K562 (cell line): ENCODE measurements at regions not wholly inside any gene's neighbourhood (a gene's known extent, or its start where the extent isn't known, plus 50 kb on each side); places are given as distances from the start of the nearest gene placed in this dataset.

Experiments
- ATAC-seq: fragments of 200-7000 bp; cut with Tn5 transposase; 3 replicates; pipeline ENCODE4 v1.9.1; 2020; ENCODE audit warnings: moderate library complexity
- BruUV-seq: library from RNA; stranded (reverse); fragments of 400-500 nt; replicated peaks from 2 replicates; lab custom pipeline; 2021; lab: Mats Ljungman, UMichigan
- CTCF ChIA-PET: fragments of 300-600 bp; formaldehyde crosslinking; extraction: SDS; loops from one replicate; lab custom pipeline; 2021; ENCODE audit warnings: low intra/inter-chr PET ratio; lab: Yijun Ruan, JAX
- POLR2A ChIA-PET: fragments of 300-600, 350-650 bp; sonication (Branson Sonifier 250); formaldehyde crosslinking; extraction: SDS; loops from one replicate; lab custom pipeline; 2021; ENCODE audit warnings: antibody characterized with exemption, inconsistent platforms; lab: Yijun Ruan, JAX
- DNase-seq, 4 experiments: peaks; one replicate each; pipeline versions ENCODE4 v3.0.0 to v3.0.0-alpha.2; 2011 to 2018; ENCODE audit warnings: low spot score in 3 of 4, mixed read lengths in 3 of 4; ENCODE audit errors: extremely low read depth in 1 of 4
- FAIRE-seq: peaks from 2 replicates; lab custom pipeline; 2011; peaks lifted over from hg19 to GRCh38; lab: Jason Lieb, UNC
- H2AFZ ChIP-seq: 2 replicates; pipeline ENCODE4 v1.6.0; 2011; ENCODE audit warnings: low read depth, low read length, control low read depth, inconsistent platforms
- H3K27ac ChIP-seq: fragments of 200-600 bp; 3 replicates; pipeline ENCODE4 v1.8.0; 2011; ENCODE audit warnings: low read depth, mild to moderate bottlenecking, control low read depth, inconsistent platforms, low read length, moderate library complexity, mixed read lengths; ENCODE audit errors: extremely low read depth
- H3K27me3 ChIP-seq, 2 experiments: fragments of 300-600 bp in 1 of 2; 2 replicates in 1 of 2; 3 replicates in 1 of 2; pipeline versions ENCODE4 v1.6.0 to v1.8.0; 2011; ENCODE audit warnings: inconsistent platforms in 2 of 2, low read length in 2 of 2, mild to moderate bottlenecking in 1 of 2, mixed read lengths in 1 of 2, moderate library complexity in 1 of 2; ENCODE audit not compliant: control insufficient read depth in 2 of 2, insufficient read depth in 2 of 2
- H3K36me3 ChIP-seq: fragments of 300-600 bp; 3 replicates; pipeline ENCODE4 v1.8.0; 2011; ENCODE audit warnings: mild to moderate bottlenecking, low read length, inconsistent platforms; ENCODE audit not compliant: control insufficient read depth, insufficient read depth
- H3K4me1 ChIP-seq, 2 experiments: fragments of 200-600 bp in 1 of 2; replicated peaks in 1 of 2; 2 replicates in 1 of 2; 3 replicates in 1 of 2; pipeline versions ENCODE4 v1.5.1 to v1.8.0; 2011; ENCODE audit warnings: inconsistent platforms in 2 of 2, low read length in 2 of 2, mild to moderate bottlenecking in 1 of 2, mixed read lengths in 1 of 2, moderate library complexity in 1 of 2; ENCODE audit not compliant: control insufficient read depth in 2 of 2, insufficient read depth in 2 of 2
- H3K4me2 ChIP-seq: 2 replicates; pipeline ENCODE4 v1.6.1; 2011; ENCODE audit warnings: low read length, control low read depth, inconsistent platforms, mixed read lengths; ENCODE audit not compliant: insufficient read depth
- H3K4me3 ChIP-seq: fragments of 200-600 bp; sonication (generic), shearing (Covaris generic); 2 replicates; pipeline ENCODE4 v1.5.1; 2016; ENCODE audit warnings: control low read depth, inconsistent platforms
- H3K79me2 ChIP-seq: fragments of 200-600 bp; 3 replicates; pipeline ENCODE4 v1.8.0; 2011; ENCODE audit warnings: low read length, inconsistent platforms; ENCODE audit not compliant: control insufficient read depth, insufficient read depth
- H3K9ac ChIP-seq, 2 experiments: 2 replicates each; pipeline versions ENCODE4 v1.6.0 to v1.6.1; 2011; ENCODE audit warnings: low read depth in 2 of 2, low read length in 2 of 2, control low read depth in 1 of 2, inconsistent platforms in 1 of 2, mild to moderate bottlenecking in 1 of 2, mixed read lengths in 1 of 2; ENCODE audit not compliant: insufficient read depth in 1 of 2
- H3K9me1 ChIP-seq: one replicate; pipeline ENCODE4 v1.6.0; 2011; ENCODE audit warnings: inconsistent platforms, mild to moderate bottlenecking, low read length, moderate library complexity; ENCODE audit not compliant: control insufficient read depth, insufficient read depth
- H3K9me3 ChIP-seq: replicated peaks from 2 replicates; pipeline ENCODE4 v1.5.1; 2011; ENCODE audit warnings: low read depth, low read length, inconsistent platforms; ENCODE audit not compliant: control insufficient read depth, insufficient read depth
- H4K20me1 ChIP-seq: replicated peaks from 2 replicates; pipeline ENCODE4 v1.6.1; 2011; ENCODE audit warnings: low read length, inconsistent platforms, mixed read lengths; ENCODE audit not compliant: control insufficient read depth, insufficient read depth
- CTCF ChIP-seq, 3 experiments: IDR thresholded peaks in 2 of 3; conservative IDR thresholded peaks in 1 of 3; 2 replicates each; pipeline ENCODE4 v1.5.1; 2011 to 2012; ENCODE audit warnings: low read length in 3 of 3, mild to moderate bottlenecking in 3 of 3, control low read depth in 2 of 3, improper control_type of control experiment in 1 of 3, inconsistent platforms in 1 of 3, low read depth in 1 of 3, mixed read lengths in 1 of 3, moderate library complexity in 1 of 3; ENCODE audit not compliant: insufficient read depth in 2 of 3
- HMG20A ChIP-seq: fragments of 450-650 bp; formaldehyde crosslinking; conservative IDR thresholded peaks from 2 replicates; pipeline ENCODE4 v1.4.0; 2020; ENCODE audit warnings: mild to moderate bottlenecking, mixed read lengths
- KLF10 ChIP-seq: fragments of 250-450 bp; sonication (Bioruptor Pico); IDR thresholded peaks from 2 replicates; pipeline ENCODE4 v1.6.1; 2021; ENCODE audit warnings: matching md5 sums
- RCOR1 ChIP-seq, 2 experiments: IDR thresholded peaks; 2 replicates each; pipeline ENCODE4 v1.6.1; 2012; ENCODE audit warnings: low read depth in 2 of 2, low read length in 2 of 2, borderline replicate concordance in 1 of 2, improper control_type of control experiment in 1 of 2
- YY1 ChIP-seq, 3 experiments: IDR thresholded peaks; 2 replicates each; pipeline ENCODE4 v1.6.1; 2011; ENCODE audit warnings: low read length in 2 of 3, mild to moderate bottlenecking in 2 of 3, moderate library complexity in 2 of 3, borderline replicate concordance in 1 of 3, control low read depth in 1 of 3, low read depth in 1 of 3; ENCODE audit not compliant: insufficient read depth in 3 of 3, insufficient replicate concordance in 2 of 3, control insufficient read depth in 1 of 3, insufficient read length in 1 of 3; ENCODE audit errors: extremely low read depth in 1 of 3
- ZC3H8 ChIP-seq: fragments of 450-650 bp; IDR thresholded peaks from 2 replicates; pipeline ENCODE4 v1.6.1; 2017
- WGBS: fragments of 100-300 bp; shearing (Covaris generic); methylation state at CpG from one replicate; pipeline ENCODE4 v1.1.6; 2016; ENCODE audit warnings: low coverage, mixed read lengths; ENCODE audit not compliant: insufficient coverage; ENCODE audit errors: missing lambda C conversion rate; 5-methylcytosine and 5-hydroxymethylcytosine counted together
- in situ Hi-C: fragments of 300-500 bp; cut with MboI; formaldehyde crosslinking; loops from 4 replicates; pipeline ENCODE4 v1.15.0; 2018; ENCODE audit warnings: inconsistent platforms, mixed read lengths
- intact Hi-C: fragments of 100-400 bp; cut with micrococcal nuclease; formaldehyde crosslinking; loops from 2 replicates; pipeline ENCODE4 v1.14.2; 2022
- TF ChIP-seq, protein P1 (sequence below): fragments of 450-650 bp; IDR thresholded peaks from 2 replicates; pipeline ENCODE4 v1.6.1; 2017; ENCODE audit warnings: antibody characterized with exemption
- TF ChIP-seq, protein P2 (sequence below), 2 experiments: fragments of 450-650 bp; IDR thresholded peaks; 2 replicates each; pipeline ENCODE4 v1.6.1; 2016; ENCODE audit warnings: mild to moderate bottlenecking in 2 of 2, borderline replicate concordance in 1 of 2, low read depth in 1 of 2, moderate library complexity in 1 of 2

DNA sequence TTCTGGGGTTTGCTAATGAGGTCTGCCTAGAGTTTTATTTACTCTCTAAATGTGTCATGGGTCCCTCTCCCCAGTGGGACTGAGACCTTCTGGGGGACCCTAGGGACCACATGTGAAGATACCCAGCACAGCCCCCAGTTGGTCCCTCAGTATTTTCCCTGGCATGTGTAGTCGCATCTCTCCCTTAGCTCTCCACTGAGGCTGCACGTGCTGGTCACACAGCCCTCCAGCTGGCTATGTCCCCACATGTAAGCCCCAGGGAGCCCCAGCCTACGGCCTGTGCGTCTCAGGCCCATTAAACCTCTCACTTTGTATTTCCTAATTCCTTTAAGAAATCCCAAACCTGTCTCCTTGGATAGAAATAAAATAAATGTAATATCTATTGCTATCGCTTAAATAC is 189.6 kb upstream of the TSHZ3 start (continued):
- TF ChIP-seq, protein P1, sequence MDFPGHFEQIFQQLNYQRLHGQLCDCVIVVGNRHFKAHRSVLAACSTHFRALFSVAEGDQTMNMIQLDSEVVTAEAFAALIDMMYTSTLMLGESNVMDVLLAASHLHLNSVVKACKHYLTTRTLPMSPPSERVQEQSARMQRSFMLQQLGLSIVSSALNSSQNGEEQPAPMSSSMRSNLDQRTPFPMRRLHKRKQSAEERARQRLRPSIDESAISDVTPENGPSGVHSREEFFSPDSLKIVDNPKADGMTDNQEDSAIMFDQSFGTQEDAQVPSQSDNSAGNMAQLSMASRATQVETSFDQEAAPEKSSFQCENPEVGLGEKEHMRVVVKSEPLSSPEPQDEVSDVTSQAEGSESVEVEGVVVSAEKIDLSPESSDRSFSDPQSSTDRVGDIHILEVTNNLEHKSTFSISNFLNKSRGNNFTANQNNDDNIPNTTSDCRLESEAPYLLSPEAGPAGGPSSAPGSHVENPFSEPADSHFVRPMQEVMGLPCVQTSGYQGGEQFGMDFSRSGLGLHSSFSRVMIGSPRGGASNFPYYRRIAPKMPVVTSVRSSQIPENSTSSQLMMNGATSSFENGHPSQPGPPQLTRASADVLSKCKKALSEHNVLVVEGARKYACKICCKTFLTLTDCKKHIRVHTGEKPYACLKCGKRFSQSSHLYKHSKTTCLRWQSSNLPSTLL = no peak
- TF ChIP-seq ZC3H8 (no peak), CTCF (IDR thresholded peaks at IDR 0.05 in 2 of 3, conservative IDR thresholded peaks at IDR 0.05 in 1 of 3; ENCODE audit: insufficient read depth in 2 of 3, low read depth in 1 of 3, low read length in 3 of 3) (no peak)
- TF ChIP-seq, all 486 proteins: peak for 0

DNA sequence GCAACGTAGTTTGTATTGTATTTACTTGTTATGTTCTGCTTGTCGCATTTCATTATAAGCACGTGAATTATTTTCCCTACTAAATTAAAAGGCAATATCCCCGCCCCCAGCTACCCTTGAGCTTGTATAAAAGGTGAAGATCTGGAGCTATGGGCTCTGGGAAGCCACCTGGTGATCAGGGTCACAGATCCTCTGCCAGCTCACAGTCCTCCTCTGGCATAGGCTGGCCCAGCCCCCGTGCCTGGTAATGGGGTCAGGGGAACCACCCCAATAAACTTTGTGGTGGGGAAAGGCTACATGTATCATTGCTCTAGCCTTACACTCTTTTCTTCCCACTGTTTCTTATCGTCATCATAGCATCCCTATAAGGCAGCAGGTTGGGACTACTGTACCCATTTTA is 190.2 kb upstream of the TSHZ3 start:
- Histone ChIP-seq H3K4me1 (no peaks in the 10 kb centered on the region), H3K79me2 (no peaks in the 10 kb centered on the region), H3K27ac (no peak overlapping the region), H3K27me3 (0 out of 5 replicates have a peak, but pooled peaks cover 0 to 2% of the 10 kb centered on the region in 2 experiments), H4K20me1 (no peaks in the 10 kb centered on the region), H3K9me1 (no peaks in the 10 kb centered on the region), H3K9me3 (no peaks in the 10 kb centered on the region), H3K9ac (no peak overlapping the region), H3K4me2 (no peak overlapping the region), H3K36me3 (no peaks in the 10 kb centered on the region), H3K4me3 (no peak overlapping the region), H2AFZ (no peak overlapping the region)
- in situ Hi-C loops (no loop called here), intact Hi-C loops (no loop called here)
- FAIRE-seq (no peak), DNase-seq (no peak), ATAC-seq (no peak)
- no TSS peak for BruUV-seq
- WGBS = 2% methylated on average over 6 of the region's 6 CpGs
- CTCF ChIA-PET = no interaction called here
- POLR2A ChIA-PET = no interaction called here
- TF ChIP-seq KLF10 (CRISPR knock-in tag) = no peak
- no peak for TF ChIP-seq YY1 (IDR thresholded peaks at IDR 0.05; ENCODE audit: borderline replicate concordance in 1 of 3, control insufficient read depth in 1 of 3, extremely low read depth in 1 of 3, insufficient read depth in 3 of 3, insufficient read length in 1 of 3, insufficient replicate concordance in 2 of 3, low read depth in 1 of 3, low read length in 2 of 3)
- TF ChIP-seq RCOR1 (IDR thresholded peaks at IDR 0.05; ENCODE audit: borderline replicate concordance in 1 of 2, low read depth in 2 of 2, low read length in 2 of 2) = no peak
- TF ChIP-seq HMG20A = no peak
- TF ChIP-seq, protein P2, sequence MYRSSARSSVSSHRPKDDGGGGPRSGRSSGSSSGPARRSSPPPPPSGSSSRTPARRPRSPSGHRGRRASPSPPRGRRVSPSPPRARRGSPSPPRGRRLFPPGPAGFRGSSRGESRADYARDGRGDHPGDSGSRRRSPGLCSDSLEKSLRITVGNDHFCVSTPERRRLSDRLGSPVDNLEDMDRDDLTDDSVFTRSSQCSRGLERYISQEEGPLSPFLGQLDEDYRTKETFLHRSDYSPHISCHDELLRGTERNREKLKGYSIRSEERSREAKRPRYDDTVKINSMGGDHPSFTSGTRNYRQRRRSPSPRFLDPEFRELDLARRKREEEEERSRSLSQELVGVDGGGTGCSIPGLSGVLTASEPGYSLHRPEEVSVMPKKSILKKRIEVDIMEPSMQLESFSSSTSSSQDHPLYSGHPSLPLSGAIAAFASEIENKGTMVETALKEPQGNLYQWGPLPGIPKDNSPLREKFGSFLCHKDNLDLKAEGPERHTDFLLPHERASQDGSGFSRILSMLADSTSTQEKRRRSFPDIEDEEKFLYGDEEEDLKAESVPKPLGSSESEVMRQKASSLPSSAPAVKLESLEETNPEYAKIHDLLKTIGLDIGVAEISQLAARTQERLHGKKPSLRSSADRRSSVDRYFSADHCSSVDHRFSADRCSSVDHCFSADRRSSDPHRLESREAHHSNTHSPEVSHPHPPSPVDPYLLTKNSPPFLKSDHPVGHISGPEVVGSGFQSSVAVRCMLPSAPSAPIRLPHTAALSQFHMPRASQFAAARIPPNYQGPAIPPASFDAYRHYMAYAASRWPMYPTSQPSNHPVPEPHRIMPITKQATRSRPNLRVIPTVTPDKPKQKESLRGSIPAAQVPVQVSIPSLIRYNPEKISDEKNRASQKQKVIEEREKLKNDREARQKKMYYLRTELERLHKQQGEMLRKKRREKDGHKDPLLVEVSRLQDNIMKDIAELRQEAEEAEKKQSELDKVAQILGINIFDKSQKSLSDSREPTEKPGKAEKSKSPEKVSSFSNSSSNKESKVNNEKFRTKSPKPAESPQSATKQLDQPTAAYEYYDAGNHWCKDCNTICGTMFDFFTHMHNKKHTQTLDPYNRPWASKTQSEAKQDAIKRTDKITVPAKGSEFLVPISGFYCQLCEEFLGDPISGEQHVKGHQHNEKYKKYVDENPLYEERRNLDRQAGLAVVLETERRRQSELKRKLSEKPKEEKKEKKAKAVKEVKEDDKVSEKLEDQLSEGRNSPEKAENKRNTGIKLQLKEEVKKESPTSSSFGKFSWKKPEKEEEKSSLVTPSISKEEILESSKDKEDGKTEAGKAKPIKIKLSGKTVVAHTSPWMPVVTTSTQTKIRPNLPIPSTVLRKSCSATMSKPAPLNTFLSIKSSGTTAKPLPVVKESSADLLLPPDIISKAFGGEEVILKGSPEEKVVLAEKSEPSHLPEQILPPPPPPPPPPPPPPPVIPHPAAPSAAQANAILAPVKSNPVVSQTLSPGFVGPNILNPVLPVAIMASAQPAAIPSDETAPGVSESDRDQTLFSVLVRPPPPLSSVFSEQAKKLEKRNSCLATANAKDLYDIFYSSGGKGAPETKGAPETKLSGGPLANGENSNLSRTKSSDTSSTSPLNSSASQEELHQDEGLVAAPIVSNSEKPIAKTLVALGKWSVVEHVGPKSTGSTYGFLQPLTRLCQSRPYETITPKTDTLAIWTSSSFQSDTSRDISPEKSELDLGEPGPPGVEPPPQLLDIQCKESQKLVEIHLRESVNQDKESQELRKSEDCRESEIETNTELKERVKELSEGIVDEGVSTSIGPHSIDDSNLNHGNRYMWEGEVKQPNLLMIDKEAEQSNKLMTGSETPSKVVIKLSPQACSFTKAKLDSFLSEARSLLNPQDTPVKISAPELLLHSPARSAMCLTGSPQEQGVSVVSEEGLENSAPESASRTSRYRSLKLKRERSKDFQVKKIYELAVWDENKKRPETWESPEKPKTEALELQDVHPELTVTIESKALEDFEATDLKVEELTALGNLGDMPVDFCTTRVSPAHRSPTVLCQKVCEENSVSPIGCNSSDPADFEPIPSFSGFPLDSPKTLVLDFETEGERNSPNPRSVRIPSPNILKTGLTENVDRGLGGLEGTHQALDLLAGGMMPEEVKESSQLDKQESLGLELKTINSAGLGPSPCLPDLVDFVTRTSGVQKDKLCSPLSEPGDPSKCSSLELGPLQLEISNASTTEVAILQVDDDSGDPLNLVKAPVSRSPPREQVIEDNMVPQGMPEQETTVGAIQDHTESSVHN (IDR thresholded peaks at IDR 0.05; ENCODE audit: borderline replicate concordance in 1 of 2, low read depth in 1 of 2) = no peak
